Activated CD8-positive, alpha-beta T cell treated with anti-CD3 and anti-CD28 coated beads, Interleukin-2, amount 10 ng/mL, durations not matched to agents 7 days and 5 days (primary cell): ENCODE measurements at regions not wholly inside any gene's neighbourhood (a gene's known extent, or its start where the extent isn't known, plus 50 kb on each side); places are given as distances from the start of the nearest gene placed in this dataset.

Source experiments
- ATAC-seq: fragments of 150-1000 bp; cut with Tn5 transposase; one replicate; pipeline ENCODE4 v1.10.0; 2021; ENCODE audit warnings: moderate library complexity
- CTCF ChIA-PET: fragments of 350-600 bp; sonication (Branson Sonifier 250); formaldehyde crosslinking; loops from one replicate; lab custom pipeline; 2021; ENCODE audit warnings: antibody characterized with exemption; lab: Charles Lee
- POLR2A ChIA-PET: fragments of 350-600 bp; sonication (Branson Sonifier 250); formaldehyde crosslinking; loops from one replicate; lab custom pipeline; 2021; ENCODE audit warnings: antibody characterized with exemption; lab: Charles Lee
- DNase-seq: peaks from one replicate; pipeline ENCODE4 v3.0.0-alpha.2; 2020
- H3K27ac Mint-ChIP-seq: one replicate; pipeline ENCODE4 v1.8.0; 2021; ENCODE audit warnings: mild to moderate bottlenecking, mixed read lengths
- H3K27me3 Mint-ChIP-seq: one replicate; pipeline ENCODE4 v1.8.0; 2021; ENCODE audit warnings: low read depth, mixed read lengths
- H3K36me3 Mint-ChIP-seq: one replicate; pipeline ENCODE4 v1.8.0; 2021; ENCODE audit warnings: low read depth, mixed read lengths
- H3K4me1 Mint-ChIP-seq: one replicate; pipeline ENCODE4 v1.8.0; 2021; ENCODE audit warnings: low read depth, mixed read lengths
- H3K4me3 Mint-ChIP-seq: one replicate; pipeline ENCODE4 v1.8.0; 2021; ENCODE audit warnings: mild to moderate bottlenecking, mixed read lengths
- H3K9me3 Mint-ChIP-seq: one replicate; pipeline ENCODE4 v1.8.0; 2022; ENCODE audit warnings: mixed read lengths; ENCODE audit not compliant: insufficient read depth

- ATAC-seq: no peak
- no peak overlapping the region for H3K27ac Mint-ChIP-seq
- POLR2A ChIA-PET: no interaction called here
- H3K4me3 Mint-ChIP-seq: no peak overlapping the region
- H3K27me3 Mint-ChIP-seq: no peaks in the 10 kb centered on the region
- CTCF ChIA-PET: no interaction called here
- no peak for DNase-seq
- no peaks in the 10 kb centered on the region for H3K9me3 Mint-ChIP-seq
- H3K36me3 Mint-ChIP-seq: no peaks in the 10 kb centered on the region
- no peaks in the 10 kb centered on the region for H3K4me1 Mint-ChIP-seq
Measured at GRCh38 chr12:58523360-58523759, 396.9 kb downstream of the LRIG3 start.

GRCh38 chr12:58528271-58528670 lies 392.0 kb downstream of the LRIG3 start:
- DNase-seq (no peak), ATAC-seq (no peak)
- CTCF ChIA-PET: no interaction called here
- no peaks in the 10 kb centered on the region for H3K9me3 Mint-ChIP-seq
- no peak overlapping the region for H3K4me3 Mint-ChIP-seq
- POLR2A ChIA-PET: no interaction called here
- no peaks in the 10 kb centered on the region for H3K27me3 Mint-ChIP-seq
- H3K4me1 Mint-ChIP-seq: no peaks in the 10 kb centered on the region
- no peak overlapping the region for H3K27ac Mint-ChIP-seq
- H3K36me3 Mint-ChIP-seq: no peaks in the 10 kb centered on the region

GRCh38 chr12:58529114-58529665 lies 391.1 kb downstream of the LRIG3 start:
- CTCF ChIA-PET: no interaction called here
- H3K27me3 Mint-ChIP-seq: no peaks in the 10 kb centered on the region
- ATAC-seq (no peak), DNase-seq (no peak)
- no peaks in the 10 kb centered on the region for H3K4me1 Mint-ChIP-seq
- no peak overlapping the region for H3K4me3 Mint-ChIP-seq
- H3K9me3 Mint-ChIP-seq: no peaks in the 10 kb centered on the region
- POLR2A ChIA-PET: no interaction called here
- no peaks in the 10 kb centered on the region for H3K36me3 Mint-ChIP-seq
- H3K27ac Mint-ChIP-seq: no peak overlapping the region

GRCh38 chr12:58529897-58530741 lies 390.2 kb downstream of the LRIG3 start:
- DNase-seq (no peak), ATAC-seq (no peak)
- Mint-ChIP-seq H3K4me1 (no peaks in the 10 kb centered on the region), H3K27me3 (no peaks in the 10 kb centered on the region), H3K27ac (no peak overlapping the region), H3K9me3 (no peaks in the 10 kb centered on the region), H3K36me3 (no peaks in the 10 kb centered on the region), H3K4me3 (no peak overlapping the region)
- ChIA-PET POLR2A (no interaction called here), CTCF (no interaction called here)

GRCh38 chr12:58530742-58531062 lies 389.6 kb downstream of the LRIG3 start:
- ChIA-PET POLR2A (no interaction called here), CTCF (no interaction called here)
- Mint-ChIP-seq H3K4me3 (no peak overlapping the region), H3K27me3 (no peaks in the 10 kb centered on the region), H3K9me3 (no peaks in the 10 kb centered on the region), H3K4me1 (no peaks in the 10 kb centered on the region), H3K27ac (no peak overlapping the region), H3K36me3 (no peaks in the 10 kb centered on the region)
- DNase-seq (no peak), ATAC-seq (no peak)

- H3K9me3 Mint-ChIP-seq: no peaks in the 10 kb centered on the region
- H3K27ac Mint-ChIP-seq: no peak overlapping the region
- ChIA-PET POLR2A (no interaction called here), CTCF (no interaction called here)
- no peaks in the 10 kb centered on the region for H3K36me3 Mint-ChIP-seq
- H3K4me1 Mint-ChIP-seq: no peaks in the 10 kb centered on the region
- no peaks in the 10 kb centered on the region for H3K27me3 Mint-ChIP-seq
- no peak for DNase-seq
- H3K4me3 Mint-ChIP-seq: no peak overlapping the region
- no peak for ATAC-seq
Measured at GRCh38 chr12:58532855-58533608, 387.3 kb downstream of the LRIG3 start.

- no peak overlapping the region for H3K4me3 Mint-ChIP-seq
- ChIA-PET POLR2A (no interaction called here), CTCF (no interaction called here)
- no peak overlapping the region for H3K27ac Mint-ChIP-seq
- H3K4me1 Mint-ChIP-seq: no peaks in the 10 kb centered on the region
- H3K27me3 Mint-ChIP-seq: no peaks in the 10 kb centered on the region
- ATAC-seq (no peak), DNase-seq (no peak)
- H3K36me3 Mint-ChIP-seq: no peaks in the 10 kb centered on the region
- no peaks in the 10 kb centered on the region for H3K9me3 Mint-ChIP-seq
Measured at GRCh38 chr12:58533652-58534051, 386.7 kb downstream of the LRIG3 start.

- ATAC-seq: no peak
- no peak overlapping the region for H3K4me3 Mint-ChIP-seq
- H3K27me3 Mint-ChIP-seq: no peaks in the 10 kb centered on the region
- POLR2A ChIA-PET: no interaction called here
- DNase-seq: no peak
- no peaks in the 10 kb centered on the region for H3K4me1 Mint-ChIP-seq
- no peaks in the 10 kb centered on the region for H3K36me3 Mint-ChIP-seq
- no peaks in the 10 kb centered on the region for H3K9me3 Mint-ChIP-seq
- CTCF ChIA-PET: no interaction called here
- no peak overlapping the region for H3K27ac Mint-ChIP-seq
Measured at GRCh38 chr12:58537278-58537677, 383.0 kb downstream of the LRIG3 start.

- Mint-ChIP-seq H3K27me3 (peaks cover 3% of the 10 kb centered on the region), H3K4me3 (no peak overlapping the region), H3K36me3 (no peaks in the 10 kb centered on the region), H3K9me3 (no peaks in the 10 kb centered on the region), H3K27ac (no peak overlapping the region), H3K4me1 (no peaks in the 10 kb centered on the region)
- DNase-seq: no peak
- CTCF ChIA-PET: interaction anchor here (1.3 to 2.3 kb wide), 2 partner anchors 61 to 611 kb away, joined by 3 to 6 read pairs; no protein-coding TSS in a partner anchor
- ATAC-seq: no peak
- POLR2A ChIA-PET: no interaction called here
Measured at GRCh38 chr12:58539295-58539694, 381.0 kb downstream of the LRIG3 start.

GRCh38 chr12:58540480-58541299 lies 379.6 kb downstream of the LRIG3 start:
- ChIA-PET CTCF (interaction anchor here (1.0 to 2.3 kb wide), 5 partner anchors 9 to 610 kb away, joined by 3 to 6 read pairs (median 3); no protein-coding TSS in a partner anchor), POLR2A (no interaction called here)
- H3K4me1 Mint-ChIP-seq: no peaks in the 10 kb centered on the region
- H3K9me3 Mint-ChIP-seq: no peaks in the 10 kb centered on the region
- ATAC-seq (no peak), DNase-seq (peak; percentile 28)
- H3K27me3 Mint-ChIP-seq: peaks cover 3% of the 10 kb centered on the region
- H3K36me3 Mint-ChIP-seq: no peaks in the 10 kb centered on the region
- no peak overlapping the region for H3K4me3 Mint-ChIP-seq
- H3K27ac Mint-ChIP-seq: no peak overlapping the region

GRCh38 chr12:58541300-58541690 lies 379.0 kb downstream of the LRIG3 start:
- Mint-ChIP-seq H3K27me3 (peaks cover 3% of the 10 kb centered on the region), H3K4me3 (no peak overlapping the region)

More at GRCh38 chr12:58541300-58541690, 379.0 kb downstream of the LRIG3 start:
- H3K9me3 Mint-ChIP-seq: no peaks in the 10 kb centered on the region
- H3K4me1 Mint-ChIP-seq: no peaks in the 10 kb centered on the region
- no peak overlapping the region for H3K27ac Mint-ChIP-seq
- ATAC-seq (no peak), DNase-seq (no peak)
- POLR2A ChIA-PET: no interaction called here
- no peaks in the 10 kb centered on the region for H3K36me3 Mint-ChIP-seq
- CTCF ChIA-PET: interaction anchor here (1.2 to 2.3 kb wide), 3 partner anchors 9 to 609 kb away, joined by 3 to 6 read pairs (median 4); no protein-coding TSS in a partner anchor
